ENCODE measurements at regions not wholly inside any gene's neighbourhood (a gene's known extent, or its start where the extent isn't known, plus 50 kb on each side); places are given as distances from the start of the nearest gene placed in this dataset.

GRCh38 chr2:37870829-37871228 lies 54.3 kb upstream of the RMDN2 start:
- no peak for DNase-seq

GRCh38 chr2:37871456-37872191 lies 53.5 kb upstream of the RMDN2 start:
- DNase-seq, result no peak

- DNase-seq, result no peak
These were observed 52.8 kb upstream of the RMDN2 start for GRCh38 chr2:37872192-37872750.

GRCh38 chr2:37873229-37873628 lies 51.9 kb upstream of the RMDN2 start:
- DNase-seq, result no peak

GRCh38 chr2:37873749-37874330 lies 51.2 kb upstream of the RMDN2 start:
- DNase-seq, result no peak

- DNase-seq, result no peak
These were observed 50.6 kb upstream of the RMDN2 start for GRCh38 chr2:37874470-37874869.
